HG03025 (cell line): ENCODE measurements at regions not wholly inside any gene's neighbourhood (a gene's known extent, or its start where the extent isn't known, plus 50 kb on each side); places are given as distances from the start of the nearest gene placed in this dataset.
"Not testable (repeated sequence)": the region's sequence is repeated elsewhere in the genome, so short reads cannot be mapped to it uniquely, and the experiment has no call there.

Experiments used
- ATAC-seq: cut with Tn5 transposase; IDR thresholded peaks from one replicate; pipeline ENCODE4 v1.9.1; 2021; ENCODE audit warnings: mild to moderate bottlenecking, moderate library complexity; ENCODE audit not compliant: unreplicated experiment, low FRiP score

DNA sequence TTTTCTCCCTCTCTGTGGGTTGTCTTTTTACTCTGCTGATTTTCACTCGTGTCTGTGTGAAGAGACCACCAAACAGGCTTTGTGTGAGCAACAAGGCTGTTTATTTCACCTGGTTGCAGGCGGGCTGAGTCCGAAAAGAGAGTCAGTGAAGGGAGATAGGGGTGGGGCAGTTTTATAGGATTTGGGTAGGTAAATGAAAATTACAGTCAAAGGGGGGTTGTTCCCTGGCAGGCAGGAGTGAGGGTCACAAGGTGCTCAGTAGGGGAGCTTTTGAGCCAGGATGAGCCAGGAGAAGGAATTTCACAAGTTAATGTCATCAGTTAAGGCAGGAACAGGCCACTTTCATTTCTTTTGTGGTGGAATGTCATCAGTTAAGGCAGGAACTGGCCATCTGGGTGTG lies 729.6 kb downstream of the TRHDE start:
- ATAC-seq, result not testable (repeated sequence)

DNA sequence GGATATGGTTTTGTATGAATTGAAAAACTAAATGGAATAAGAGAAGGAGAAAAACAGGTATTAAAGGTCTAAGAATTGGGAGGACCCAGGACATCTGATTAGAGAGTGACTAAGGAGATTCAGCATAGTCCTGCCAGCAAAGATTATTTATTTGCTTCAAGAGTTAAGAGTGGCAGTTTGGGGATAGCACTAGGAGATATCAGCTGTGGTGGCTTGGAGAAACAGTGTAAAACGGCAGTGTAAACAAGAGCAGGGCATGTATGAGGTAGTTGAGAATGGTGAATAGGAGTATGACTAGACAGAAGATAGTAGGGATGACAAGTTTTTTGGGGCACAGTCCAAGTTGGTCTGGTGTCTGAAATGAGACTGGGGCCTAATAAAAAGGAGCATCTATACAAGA lies 730.3 kb downstream of the TRHDE start:
- ATAC-seq, result not testable (repeated sequence)

DNA sequence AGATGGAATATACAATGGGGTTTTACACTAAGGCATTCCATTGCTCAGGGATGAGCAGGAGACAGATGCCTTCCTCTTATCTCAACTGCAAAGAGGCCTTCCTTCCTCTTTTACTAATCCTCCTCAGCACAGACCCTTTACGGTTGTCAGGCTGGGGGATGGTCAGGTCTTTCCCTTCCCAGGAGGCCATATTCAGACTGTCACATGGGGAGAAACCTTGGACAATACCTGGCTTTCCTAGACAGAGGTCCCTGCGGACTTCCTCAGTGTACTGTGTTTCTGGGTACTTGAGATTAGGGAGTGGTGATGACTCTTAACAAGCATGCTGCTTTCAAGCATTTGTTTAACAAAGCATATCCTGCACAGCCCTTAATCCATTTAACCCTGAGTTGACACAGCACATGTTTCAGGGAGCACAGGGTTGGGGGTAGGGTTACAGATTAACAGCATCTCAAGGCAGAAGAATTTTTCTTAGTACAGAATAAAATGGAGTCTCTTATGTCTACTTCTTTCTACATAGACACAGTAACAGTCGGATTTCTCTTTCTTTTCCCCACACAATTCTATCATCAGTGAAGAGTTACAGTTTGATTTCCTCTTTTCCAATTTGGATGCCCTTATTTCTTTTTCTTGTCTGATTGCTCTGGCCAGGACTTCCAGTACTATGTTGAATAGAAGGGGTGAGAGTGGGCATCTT lies 737.1 kb downstream of the TRHDE start:
- ATAC-seq, result not testable (repeated sequence)

DNA sequence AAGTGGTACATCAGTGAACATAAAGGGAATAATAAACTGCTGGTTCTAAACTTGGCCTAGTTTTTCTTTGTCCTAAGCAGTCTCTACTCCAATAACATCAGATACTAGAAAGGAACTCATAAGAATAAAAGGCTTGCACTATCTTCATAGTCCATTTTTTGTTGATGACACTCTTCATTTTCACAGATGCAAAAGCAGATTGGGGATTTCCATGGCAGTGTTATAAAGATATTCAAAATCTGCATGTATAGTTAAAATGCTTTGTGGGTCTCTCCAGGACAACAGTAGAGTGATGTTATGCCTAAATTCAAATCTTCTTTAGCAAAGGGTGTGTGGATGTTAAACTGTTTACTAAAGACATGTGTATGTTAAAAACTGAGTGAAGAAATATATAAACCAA lies 745.8 kb downstream of the TRHDE start:
- no peak for ATAC-seq

DNA sequence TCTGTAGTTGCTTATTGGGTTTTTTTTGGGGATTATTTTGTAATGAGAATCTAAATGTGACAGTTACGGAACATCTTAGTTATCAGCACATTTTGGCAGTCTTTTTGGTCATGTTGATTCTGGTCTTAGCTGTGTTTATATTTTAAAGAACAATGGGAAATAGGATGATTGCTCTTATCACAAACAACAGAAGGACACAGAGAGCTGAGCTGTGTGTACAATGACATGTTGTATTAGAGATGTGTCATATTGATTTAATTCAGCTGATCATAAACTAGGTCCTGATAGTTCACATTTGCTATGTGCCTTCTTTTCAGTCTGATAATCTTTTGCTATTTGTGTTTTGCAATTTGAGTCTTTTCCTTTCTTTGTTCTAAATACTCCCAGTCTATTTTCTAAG lies 781.7 kb downstream of the TRHDE start:
- ATAC-seq, result no peak

DNA sequence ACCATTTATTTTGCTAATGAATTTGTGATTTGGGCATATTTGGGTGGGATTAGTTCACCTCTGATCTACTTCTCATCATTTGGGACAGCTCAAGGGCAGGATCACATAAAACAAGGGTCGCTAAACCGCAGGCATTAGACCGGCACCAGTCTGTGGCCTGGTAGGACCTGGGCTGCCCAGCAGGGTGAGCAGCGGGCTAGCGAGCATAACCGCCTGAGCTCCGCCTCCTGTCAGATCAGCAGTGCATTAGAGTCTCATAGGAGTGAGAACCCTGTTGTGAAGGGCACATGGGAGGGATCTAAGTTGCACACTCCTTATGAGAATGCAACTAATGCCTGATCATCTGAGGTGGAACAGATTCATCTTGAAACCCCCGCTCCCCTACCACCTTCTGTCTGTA lies 785.3 kb downstream of the TRHDE start:
- no peak for ATAC-seq

DNA sequence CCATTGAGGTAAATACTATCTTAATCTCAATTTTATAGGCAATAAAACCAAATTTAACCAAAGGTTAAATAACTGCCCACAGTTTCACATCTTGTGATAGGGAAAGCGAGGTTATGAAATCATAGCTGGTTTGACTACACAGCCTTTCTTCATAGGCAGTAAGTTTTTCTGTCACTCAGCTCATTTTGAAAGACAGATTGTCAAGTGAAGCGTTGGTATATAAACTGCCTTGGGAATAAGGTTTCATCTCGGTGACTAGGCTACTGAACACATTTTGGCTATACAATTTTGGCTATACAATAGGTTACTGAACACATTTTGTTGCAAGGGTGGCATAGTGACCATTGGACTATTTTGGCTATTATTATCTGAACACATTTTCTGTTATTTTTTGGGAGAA lies 793.7 kb downstream of the TRHDE start:
- no peak for ATAC-seq

DNA sequence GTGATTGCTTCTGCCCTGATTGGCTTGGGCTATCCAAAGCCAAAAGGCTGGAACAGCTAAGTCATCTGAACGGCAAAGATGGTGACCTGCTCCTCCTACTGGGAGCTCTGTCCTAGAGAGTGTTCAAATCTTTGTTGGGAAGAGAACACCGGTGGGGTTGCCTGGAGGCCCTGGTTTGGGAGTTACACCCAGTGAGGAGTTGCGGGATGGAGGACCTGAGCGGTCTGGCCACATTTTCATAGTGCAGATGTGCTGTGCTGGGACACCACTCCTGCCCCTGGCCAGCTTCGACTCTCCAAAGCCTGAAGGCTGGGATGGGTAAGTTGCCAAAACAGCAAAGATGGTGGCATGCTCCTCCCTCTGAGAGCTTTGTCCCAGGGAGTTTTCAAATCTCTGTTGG lies 795.4 kb downstream of the TRHDE start:
- ATAC-seq, result no peak

DNA sequence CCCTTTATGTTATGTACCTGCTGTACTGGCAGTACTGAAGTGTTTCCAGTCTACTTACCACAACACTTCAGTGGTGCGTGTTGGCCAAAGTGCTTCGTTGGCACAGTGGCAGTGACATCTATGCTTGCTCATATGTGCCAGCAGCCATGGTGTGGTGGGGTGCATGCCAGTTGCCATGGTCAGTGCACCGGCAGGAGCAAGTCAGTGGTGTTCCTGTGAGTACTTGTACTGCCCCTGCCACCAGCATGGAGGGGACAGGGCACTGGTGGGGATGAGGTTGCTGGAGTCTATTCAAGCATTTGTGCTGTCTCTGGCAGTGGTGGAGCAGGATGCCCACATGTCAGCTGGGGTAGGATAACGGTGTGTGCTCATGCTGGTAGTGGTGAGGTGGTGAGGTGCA lies 800.0 kb downstream of the TRHDE start:
- ATAC-seq, result no peak

DNA sequence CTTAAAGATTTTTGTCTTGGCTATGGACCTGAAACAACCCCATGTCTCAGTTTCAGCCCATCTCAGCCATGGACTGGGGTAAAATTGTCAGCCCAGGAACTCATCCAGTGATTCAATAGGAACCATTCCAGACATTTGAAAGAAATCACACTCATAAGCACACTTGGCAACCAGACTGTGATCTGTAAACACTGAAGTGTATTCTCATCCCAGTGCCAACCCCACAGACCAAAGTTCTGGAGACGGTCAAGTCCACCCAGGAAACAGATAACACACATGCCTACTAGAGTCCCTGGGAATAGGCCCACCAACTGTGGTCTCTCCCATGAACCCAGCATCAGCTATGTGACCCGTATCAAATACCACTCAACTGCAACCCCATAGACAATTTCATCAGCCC lies 804.6 kb downstream of the TRHDE start:
- no peak for ATAC-seq

DNA sequence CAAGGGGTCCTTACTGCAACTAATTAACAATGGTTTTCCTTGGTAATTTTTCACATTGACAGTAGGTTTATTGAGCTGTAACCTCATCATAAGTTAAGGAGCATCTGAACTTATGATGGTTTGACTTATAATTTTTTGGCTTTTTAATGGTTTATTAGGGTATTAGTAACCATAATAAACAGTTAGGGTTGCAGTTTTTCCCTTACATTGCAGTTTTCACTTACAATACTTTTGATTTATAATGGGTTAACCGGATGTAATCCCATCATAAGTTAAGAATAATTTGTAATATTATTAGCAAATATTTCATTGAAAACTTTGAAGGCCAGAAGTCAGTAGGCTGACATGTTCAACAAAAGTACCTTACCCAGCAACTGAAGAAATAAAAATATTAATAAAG lies 811.6 kb downstream of the TRHDE start:
- no peak for ATAC-seq

DNA sequence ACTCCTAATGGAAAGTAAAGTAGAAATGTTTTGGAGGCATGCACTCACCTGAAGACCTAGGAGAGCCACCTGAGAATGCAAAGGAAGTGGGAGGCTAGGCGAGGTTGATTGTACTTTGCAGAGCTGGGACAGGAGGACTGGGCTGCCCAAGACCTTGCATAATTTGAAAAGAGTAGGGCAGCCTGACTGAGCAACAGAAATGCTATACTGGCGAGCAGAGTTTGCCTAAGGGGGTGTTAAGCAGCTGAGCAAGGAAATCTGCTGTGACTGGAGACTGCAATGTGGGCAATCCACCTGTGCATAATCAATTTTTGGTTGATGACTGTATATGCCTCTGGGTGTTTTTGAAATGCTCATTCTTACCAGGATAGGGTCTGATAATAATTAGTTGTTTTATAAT lies 834.1 kb downstream of the TRHDE start:
- ATAC-seq, result no peak

DNA sequence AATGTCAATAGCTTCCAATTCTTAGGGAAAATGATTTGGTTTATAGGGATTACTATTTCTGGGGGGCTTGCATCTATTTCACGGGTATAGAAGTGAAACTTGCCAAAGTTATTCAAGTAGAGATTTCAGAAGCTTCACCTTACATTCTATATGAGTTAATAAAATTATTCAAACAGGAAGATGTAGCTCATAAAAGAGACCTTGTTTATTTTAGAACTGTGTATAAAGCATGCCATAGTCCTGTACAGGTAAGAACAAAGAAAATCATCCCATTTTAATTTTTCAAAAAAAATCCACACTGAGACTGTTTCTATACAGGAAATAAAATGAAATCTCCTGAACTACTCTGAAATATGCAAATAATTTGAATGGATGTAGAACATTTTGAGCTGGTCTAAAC lies 834.7 kb downstream of the TRHDE start:
- ATAC-seq, result no peak

DNA sequence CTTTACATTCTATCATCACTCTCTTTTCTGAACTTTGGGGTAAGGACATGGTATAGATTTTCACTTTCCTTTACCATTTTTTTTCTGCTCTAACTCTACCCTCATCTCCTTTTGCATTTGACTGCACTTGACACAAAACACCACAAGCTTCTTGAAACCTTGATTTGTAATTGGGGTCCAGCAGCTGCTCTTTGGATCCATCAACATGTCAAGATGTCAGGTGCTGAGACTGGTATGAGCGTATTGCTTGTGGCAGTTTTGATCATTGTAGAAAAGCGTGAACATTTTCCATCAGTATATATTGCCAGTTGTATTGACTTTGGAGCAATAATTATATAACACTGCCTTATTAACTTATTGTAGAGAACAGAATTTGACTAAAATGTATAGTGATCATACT lies 838.6 kb downstream of the TRHDE start:
- no peak for ATAC-seq

DNA sequence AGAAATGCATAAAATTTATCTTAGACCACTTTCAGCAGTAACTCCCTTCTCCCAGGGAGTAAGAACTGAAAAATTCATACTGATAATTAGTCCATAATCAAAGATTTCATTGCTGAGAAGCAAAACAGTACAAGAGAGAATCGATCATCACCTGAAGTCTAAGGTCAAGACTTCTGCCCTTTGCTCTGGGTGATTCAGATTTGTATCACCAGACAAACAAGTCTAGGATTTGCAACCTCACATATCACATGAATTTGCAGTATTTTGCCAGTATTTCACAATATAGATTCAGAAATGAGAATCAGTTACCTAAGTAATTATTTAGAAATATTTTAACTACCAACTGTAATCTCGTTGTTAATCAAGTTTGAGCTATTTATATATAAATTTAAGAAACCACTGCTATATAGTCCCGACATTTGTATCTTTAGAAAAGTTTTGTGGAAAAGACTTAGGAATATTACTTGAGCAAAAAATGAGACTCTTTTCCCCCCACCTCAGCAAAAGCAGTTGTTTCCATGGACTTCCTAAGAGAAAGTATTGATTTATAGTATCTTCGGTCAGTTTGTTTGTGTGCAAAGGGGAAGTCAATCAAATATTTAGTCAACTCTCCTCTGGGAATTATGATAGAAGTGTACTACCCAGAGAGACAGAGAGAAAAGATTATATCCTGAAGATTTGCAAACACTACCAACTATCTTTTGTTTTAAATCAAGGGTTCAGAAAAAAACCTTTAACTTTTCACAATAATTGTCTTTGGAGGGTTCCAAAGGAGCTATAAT lies 840.1 kb downstream of the TRHDE start:
- ATAC-seq, result no peak

DNA sequence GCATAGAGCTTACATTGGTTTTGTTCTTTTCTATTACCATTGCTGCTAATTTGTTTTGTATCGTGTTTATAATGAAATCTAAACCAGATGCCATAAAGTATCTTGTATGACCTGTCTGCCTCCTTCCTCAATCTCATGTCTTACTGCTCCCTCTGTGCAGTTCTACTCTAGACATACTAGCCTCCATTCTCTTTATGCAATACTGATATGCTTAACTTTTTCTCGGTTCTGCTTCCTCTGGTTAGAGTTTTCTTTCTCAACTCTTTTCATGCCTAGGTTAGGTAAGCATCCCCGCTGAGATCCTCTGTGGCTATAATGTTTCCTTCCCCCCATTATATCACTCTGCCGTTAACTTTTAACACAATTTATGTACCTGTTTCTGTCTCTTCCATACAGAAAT lies 852.3 kb downstream of the TRHDE start:
- ATAC-seq, result no peak

DNA sequence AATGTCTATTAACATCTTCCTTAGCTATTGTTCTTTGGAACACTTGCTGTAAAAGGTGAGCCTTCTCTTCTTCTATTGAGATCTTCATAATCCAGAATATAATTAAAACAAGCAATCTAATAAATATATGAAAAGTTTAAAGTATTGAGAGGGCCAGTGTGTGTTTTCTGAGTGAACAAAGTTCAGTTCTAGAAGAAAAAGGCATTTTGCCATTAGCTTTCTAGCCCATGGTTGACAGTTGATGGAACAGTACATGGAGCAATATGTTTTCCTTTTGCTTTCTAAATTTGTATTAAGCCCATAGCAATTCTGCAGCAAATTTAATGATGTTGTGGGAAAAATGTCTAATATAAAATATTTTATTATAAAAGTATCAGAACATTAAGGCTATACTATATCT lies 853.0 kb downstream of the TRHDE start:
- ATAC-seq, result no peak

DNA sequence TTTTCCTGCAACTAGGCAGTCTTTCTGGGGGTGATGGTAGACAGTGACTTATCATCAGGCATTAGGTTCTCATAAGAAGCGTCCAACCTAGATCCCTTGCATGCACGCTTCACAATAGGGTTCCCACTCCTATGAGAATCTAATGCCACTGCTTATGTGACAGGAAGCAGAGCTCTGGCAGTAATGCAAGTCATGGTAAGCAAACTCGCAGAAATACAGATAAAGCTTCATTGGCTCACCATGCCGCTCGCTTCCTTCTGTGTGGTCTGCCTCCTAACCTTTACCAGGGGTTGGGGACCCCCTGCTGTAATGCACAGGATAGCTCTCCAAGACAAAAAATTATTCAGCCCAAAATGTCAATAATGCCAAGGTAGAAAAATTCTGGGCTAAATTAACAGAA lies 864.2 kb downstream of the TRHDE start:
- ATAC-seq, result no peak

DNA sequence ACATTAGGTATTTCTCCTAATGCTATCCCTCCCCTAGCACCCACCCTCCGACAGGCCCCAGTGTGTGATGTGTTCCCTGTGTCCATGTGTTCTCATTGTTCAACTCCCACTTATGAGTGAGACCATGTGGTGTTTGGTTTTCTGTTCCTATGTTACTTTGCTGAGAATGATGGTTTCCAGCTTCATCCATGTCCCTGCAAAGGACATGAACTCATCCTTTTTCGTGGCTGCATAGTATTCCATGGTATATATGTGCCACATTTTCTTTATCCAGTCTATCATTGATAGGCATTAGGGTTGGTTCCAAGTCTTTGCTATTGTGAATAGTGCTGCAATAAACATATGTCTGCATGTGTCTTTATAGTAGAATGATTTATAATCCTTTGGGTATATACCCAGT lies 867.5 kb downstream of the TRHDE start:
- ATAC-seq, result not testable (repeated sequence)

DNA sequence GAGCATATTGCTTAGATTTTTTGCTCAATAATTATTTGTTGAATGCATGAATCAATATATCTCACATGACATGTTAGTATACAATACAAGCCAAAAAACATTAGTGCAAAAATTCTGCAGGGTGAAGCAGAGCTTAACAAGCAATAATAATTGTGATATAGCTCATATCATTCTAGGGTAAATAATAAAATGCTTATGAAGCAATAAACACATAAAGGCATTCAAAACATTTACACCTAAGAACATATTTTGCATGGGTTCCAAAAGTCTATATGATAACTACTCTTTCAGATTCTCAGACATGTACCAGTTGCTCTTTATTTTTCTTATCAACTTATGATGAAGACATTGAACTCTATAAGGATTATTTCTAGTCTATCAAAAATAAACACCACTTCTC lies 886.2 kb downstream of the TRHDE start:
- ATAC-seq, result no peak

DNA sequence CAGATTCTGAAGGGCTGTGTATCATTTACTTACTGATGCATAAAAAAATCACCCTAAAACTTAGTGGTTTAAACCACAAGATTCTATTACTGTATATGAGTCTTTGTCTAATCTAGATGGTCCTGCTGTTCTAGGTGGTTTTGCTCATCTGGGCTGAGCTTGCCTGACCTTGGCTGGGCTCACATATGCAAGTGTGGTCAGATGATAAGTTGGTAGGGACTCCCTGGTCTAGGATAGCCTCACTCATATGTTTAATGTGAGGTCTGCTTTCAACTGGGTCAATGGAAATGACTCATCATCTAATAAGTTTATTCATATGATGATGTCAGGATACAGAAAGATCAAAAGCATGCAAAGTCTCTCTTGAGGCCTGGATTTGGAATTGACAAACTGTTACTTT lies 887.8 kb downstream of the TRHDE start:
- no peak for ATAC-seq

DNA sequence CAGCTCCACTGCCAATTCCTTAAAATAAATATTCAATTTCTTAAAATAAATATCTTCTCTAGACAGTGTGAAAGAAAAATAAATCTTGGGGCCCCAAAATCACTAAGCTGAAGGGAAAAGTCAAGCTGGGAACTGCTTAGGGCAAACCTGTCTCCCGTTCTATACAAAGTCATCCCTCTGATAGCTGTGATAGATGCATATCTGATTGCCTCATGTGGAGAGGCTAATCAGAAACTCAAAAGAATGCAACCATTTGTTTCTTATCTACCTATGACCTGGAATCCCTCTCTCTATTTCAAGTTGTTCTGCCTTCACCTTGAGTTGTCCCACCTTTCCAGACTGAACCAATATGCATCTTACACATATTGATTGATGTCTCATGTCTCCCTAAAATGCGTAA lies 889.8 kb downstream of the TRHDE start:
- ATAC-seq, result no peak
